GM12873 (cell line): ENCODE measurements at regions not wholly inside any gene's neighbourhood (a gene's known extent, or its start where the extent isn't known, plus 50 kb on each side); places are given as distances from the start of the nearest gene placed in this dataset.

Source experiments
- TF ChIP-seq, protein P1 (sequence below): IDR thresholded peaks from 2 replicates; pipeline ENCODE4 v1.5.1; 2012; ENCODE audit warnings: low read depth, mild to moderate bottlenecking, moderate library complexity, low read length, control low read depth; ENCODE audit not compliant: insufficient read depth; ENCODE audit errors: missing control alignments

DNA sequence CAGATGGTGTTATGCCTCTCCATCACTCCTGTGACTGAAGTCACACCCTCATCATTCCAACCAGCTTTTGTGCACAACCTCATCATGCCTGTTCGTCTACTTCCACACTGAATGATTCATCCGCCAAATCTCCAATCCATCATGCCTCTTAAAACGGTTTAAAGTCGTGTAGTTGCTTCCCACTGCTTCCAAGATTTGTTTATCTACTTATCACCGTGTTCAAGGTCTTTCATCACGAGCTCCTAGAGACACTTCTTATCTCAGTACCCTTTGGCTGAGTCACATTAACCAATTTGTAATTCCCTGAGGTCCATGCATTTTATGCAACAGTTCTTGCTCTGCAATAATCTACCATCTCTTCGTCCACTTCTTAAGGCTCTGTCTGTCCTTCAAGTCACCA lies 592.3 kb upstream of the ID2 start:
- TF ChIP-seq, protein P1, sequence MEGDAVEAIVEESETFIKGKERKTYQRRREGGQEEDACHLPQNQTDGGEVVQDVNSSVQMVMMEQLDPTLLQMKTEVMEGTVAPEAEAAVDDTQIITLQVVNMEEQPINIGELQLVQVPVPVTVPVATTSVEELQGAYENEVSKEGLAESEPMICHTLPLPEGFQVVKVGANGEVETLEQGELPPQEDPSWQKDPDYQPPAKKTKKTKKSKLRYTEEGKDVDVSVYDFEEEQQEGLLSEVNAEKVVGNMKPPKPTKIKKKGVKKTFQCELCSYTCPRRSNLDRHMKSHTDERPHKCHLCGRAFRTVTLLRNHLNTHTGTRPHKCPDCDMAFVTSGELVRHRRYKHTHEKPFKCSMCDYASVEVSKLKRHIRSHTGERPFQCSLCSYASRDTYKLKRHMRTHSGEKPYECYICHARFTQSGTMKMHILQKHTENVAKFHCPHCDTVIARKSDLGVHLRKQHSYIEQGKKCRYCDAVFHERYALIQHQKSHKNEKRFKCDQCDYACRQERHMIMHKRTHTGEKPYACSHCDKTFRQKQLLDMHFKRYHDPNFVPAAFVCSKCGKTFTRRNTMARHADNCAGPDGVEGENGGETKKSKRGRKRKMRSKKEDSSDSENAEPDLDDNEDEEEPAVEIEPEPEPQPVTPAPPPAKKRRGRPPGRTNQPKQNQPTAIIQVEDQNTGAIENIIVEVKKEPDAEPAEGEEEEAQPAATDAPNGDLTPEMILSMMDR, result no peak

DNA sequence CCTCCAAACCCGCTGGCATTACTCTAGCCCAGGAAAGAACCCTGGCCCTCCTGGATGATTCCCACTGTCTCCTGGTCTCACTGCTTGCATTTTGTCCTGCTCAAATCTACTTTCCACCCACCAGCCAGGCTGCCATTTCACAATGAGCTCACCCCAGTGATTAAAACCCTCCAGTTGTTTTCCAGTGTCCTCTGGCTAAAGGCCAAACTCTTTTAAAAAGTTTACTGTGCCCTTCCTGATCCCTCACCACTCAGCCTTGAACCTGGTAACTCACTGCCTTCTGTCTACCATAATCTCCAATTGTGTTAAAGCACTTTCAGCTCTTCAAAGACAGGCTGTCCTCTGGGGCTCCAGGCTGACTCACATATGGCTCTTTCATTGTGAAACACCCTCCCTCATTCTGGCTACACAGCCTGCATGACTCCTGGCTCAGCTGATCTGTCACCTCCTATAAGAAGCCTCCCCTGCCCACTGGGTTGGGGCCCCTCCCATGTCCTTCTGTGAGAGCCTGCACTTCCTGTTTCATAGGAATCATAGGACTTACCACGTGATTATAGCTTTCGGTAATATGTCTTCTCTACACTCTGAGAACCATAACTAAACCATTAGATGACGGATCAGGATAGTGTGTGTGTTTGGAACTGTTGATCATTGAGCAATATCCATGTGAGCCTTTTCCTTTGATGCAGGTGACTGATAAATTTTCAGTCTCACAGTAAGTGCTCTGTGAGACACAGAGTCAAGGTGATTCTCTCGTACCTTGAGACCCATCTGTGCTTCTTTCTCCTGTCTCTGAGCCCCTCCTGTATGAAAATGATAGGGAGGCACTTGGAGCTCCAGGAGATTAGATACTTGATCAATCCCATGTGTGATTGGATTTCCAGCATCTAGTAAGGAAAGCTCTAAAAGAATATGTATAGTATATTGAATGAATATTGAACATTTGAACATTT lies 590.8 kb upstream of the ID2 start:
- TF ChIP-seq, protein P1, result no peak

DNA sequence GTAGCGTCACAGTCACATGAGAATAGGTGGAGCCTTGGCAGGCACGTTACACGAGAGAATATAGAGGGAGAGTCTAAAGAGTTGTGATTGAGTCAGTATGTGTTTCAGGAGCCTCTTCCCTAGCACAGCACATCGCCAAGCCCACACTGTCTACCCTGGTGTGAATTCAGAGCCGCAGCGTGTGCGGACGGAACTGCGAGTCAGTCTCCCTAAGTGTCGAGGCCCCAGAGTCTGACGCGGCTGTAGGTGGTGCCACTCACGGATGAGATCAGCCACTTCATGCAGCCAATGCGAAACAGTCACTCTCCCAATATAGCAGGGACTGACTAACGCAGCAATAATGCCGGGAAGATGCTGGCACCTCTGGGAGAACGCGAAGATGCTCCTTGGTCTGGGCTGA lies 587.3 kb upstream of the ID2 start:
- TF ChIP-seq, protein P1, result no peak

DNA sequence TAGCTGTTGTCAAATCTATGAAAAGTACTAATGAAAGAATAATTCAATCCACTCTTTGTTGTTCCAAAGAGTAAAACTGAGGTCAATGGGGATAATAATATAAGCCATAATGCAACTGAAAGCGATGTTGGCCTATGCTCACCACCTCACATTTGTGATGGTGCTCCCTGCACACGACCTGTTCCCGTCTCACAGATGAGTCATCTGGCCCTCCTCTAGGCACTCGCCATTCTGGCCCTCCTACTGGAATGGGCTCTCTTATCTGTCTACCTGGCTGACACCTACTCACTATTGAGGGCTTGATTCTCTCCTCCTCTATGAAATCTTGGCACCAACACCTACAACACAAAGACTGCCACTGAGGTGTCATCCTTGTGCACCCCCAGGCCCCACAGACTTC lies 585.9 kb upstream of the ID2 start:
- TF ChIP-seq, protein P1, result no peak

DNA sequence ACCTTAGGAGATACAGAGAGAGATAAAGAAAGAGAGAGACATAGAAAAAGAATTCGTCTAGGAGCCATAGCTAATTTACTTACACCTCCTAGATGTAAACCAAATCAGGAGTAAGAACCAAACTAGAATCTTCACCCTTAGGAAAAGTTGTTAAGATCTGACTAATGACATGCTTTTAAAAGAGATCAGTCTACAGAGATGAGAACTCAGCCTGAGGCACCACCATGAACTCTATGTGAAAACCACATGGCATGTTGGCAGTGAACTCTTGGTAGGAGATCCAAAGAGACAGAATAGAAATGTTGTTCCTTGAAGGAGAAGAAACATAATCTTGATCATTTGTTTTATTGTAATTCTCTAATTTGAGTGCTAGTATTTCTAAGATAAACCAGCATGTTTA lies 585.4 kb upstream of the ID2 start:
- TF ChIP-seq, protein P1, result no peak

DNA sequence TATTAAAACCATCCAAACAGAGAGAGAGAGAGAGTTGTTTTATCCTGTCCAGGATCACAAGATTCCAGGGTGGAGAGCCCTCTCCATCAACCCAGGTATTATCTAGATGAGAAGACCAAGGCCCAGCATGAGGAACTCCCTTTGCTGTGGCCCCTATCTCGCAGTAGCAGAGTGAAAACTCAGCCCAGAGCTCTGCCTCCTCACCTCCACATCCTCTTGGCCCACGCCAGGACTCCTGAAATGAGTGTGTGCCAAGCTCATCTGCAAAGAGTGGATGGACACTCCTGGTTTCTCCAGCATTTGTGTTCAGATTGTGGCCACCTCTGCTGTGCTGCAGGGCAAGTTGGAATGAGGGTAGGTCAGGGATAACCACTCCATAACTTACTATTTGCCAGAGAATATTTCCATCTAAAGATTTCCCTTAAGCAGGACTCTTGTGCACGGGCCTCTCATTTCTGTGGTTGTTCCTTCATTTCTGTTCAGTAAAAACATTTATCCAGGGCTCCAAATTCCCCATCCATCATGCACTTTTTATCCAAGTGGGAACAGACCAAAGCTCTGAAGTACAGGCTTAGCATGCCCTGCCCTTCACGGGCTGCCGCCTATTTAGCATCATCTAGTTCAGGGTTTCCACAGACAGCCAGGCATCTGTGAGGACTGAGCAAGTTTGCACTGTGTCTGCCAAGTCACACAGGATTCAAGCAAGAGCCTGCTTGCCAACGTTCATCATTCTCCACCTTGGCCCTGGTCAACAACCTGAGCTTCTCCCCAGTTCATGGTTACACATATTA lies 583.2 kb upstream of the ID2 start:
- TF ChIP-seq, protein P1, result no peak

DNA sequence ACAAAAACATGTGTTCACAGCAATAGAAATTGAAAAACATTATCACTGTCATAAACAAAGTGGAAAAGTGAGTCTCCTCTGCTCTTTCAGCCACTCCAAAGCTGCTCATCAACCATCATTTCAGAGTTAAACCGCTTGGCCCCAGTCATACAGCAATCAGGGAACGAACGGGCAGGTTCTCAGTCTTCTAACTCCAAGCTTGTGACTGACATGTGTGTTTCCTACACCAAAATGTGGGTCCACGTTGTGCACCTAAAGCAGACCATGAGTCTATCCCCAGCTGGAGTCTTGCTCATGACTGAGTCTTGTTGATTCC lies 582.6 kb upstream of the ID2 start:
- TF ChIP-seq, protein P1, result no peak
